IPS-11a (cell line): ENCODE measurements at regions not wholly inside any gene's neighbourhood (a gene's known extent, or its start where the extent isn't known, plus 50 kb on each side); places are given as distances from the start of the nearest gene placed in this dataset.
"Not testable (repeated sequence)": the region's sequence is repeated elsewhere in the genome, so short reads cannot be mapped to it uniquely, and the experiment has no call there.

Experiments
- H3K4me3 ChIP-seq: one replicate; pipeline ENCODE4 v1.5.1; 2013; ENCODE audit warnings: low read depth, low read length, control low read depth

DNA sequence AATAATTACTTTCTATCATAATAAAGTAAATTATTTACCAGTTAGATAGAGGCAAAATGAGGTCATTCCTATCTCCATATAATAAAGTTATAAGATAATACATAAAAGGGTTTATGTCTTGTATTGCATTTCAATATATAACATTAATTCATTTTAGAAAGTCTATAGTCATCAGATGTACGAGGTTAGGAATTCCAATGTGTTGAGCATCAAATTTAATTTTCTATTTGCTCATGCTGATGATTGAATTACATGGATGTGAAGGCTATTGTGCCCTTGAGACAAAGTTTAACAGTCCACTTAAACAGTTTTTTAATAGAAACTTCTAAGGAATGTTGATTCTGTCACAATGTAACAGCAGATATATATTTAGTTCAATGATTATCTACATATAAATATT, 678.3 kb upstream of the LRRN3 start:
- H3K4me3 ChIP-seq: no peak overlapping the region

DNA sequence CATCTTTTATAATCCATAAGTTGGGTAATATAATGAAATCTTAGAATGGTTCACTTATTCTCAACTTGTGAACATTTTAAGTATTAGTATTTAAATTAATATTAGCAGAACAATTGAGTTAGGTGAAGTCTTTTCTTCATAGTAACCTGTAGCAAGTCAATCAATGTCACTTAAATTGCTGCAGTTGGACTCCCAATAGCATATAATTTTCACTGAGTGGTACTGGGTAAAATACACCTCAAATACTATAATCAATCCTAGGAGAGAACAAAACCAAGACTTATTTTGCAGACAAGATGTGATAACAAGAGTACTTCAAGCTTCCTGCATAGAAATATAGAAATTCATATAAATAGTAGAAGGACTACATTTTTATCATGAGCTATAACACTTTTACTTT, 677.9 kb upstream of the LRRN3 start:
- no peak overlapping the region for H3K4me3 ChIP-seq

DNA sequence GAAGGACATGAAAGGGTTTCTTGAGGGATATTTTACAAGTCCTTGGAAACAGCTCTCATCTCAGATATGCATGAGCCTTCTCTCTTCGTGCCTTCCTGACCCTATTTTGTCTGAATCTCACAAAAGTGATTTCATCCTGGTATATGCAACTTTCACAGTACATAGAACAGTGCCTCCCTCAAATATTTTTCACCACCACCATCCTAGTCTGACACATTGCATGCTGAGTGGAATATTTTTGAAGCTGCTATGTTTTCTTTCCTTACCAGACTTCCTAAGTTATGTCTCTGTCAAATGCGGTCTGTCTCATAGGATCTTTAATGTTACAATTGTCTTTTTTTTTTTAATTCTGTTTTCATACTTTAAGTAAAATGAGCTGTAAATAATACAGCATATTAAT, 673.3 kb upstream of the LRRN3 start:
- no peak overlapping the region for H3K4me3 ChIP-seq

DNA sequence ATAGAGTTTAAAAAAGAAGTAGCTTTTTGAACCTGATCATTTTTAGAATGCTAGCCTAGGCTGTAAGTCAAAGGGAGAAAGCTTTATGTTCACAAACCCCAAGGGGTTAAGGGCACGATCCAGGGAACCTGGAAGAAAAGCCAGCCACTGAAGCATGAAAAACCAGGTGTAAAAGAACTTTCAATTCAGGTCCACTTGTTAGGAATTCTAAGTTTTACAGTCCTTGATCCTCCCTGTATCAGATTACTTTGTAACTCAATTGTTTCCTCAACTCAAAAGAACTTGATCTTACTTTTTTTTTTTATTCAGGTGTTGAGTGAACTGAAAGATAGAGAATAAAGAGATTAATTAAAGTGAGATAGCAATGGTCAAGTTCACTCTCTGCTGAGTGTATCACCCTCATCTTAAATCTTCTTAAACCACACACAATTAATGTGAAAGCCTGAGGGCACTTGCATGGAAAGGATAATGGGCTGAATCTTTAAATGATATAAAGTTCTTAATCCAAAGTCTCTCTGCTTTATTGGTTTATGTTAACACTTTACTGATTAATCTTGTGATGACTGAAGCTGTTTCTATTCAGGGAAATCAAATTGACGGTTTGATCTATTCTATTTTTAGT, 672.2 kb upstream of the LRRN3 start:
- no peak overlapping the region for H3K4me3 ChIP-seq

DNA sequence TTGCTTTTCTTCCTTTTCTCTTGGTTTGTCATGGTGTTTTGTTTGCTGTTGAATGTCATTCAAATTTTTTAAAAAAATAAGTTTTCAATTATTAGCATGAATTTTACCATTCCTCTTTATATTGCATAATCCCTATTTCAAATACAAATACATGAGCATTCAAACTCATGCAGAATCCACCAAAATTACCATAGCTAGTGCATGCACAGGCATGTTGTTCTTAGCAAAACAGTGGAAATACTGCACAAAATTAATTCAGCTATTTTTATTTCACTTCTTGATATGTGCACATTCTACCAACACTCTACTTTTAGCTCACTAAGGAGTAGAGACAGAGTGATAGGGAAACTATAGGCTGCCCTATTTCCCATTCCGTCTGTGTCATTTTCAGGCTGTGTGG, 670.1 kb upstream of the LRRN3 start:
- H3K4me3 ChIP-seq: no peak overlapping the region

DNA sequence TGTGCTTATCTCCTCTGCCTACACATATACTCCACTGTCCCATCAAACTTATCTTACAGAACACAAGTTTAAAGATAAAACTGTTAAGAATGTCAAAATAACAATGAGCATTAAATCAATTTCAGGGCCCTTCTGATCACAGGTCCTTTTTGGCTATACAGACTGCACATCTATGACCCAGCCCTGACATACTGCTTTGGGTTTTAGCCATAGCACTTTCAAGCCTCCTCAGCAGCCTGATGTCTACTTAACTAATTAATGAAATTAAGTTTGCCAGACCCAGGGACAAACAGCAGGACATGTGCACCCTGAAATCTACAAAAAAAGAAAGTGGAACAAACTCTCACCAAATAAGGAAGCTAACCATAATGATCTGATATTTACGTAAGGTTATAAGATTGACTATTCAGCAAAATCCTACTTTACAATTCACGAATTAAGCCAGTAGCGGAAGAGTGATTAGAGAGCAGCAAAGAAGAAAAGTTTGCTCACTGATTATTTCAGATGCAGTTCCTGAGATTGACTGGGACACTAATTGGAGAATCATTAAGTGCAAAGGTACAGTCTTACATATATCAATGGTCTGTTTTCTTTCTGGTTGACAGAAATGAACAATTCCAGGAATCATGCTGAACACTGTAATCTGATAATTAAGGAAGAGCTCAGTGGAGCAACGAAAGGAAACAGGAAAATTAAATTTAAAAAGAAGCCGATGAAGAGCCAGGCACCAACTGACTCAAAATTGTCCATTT, 669.3 kb upstream of the LRRN3 start:
- H3K4me3 ChIP-seq: no peak overlapping the region

DNA sequence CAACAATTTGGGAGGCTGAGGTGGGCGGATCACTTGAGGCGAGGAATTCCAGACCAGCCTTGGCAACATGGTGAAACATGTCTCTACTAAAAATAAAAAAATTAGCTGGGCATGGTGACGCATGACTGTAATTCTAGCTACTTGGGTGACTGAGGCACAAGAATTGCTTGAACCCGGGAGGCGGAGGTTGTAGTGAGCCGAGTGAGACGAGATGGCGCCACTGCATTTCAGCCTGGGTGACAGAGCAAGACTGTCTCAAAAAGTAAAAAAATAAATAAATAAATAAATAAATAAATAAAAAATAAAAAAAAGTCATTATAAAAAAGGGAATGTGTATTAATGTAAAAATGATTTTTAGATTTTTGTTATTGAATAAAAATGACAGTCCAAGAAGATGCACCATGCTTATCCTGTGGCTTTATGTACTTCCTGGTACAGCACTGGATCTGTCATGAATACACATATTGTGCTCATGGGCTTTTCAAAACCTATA, 658.8 kb upstream of the LRRN3 start:
- H3K4me3 ChIP-seq: no peak overlapping the region

DNA sequence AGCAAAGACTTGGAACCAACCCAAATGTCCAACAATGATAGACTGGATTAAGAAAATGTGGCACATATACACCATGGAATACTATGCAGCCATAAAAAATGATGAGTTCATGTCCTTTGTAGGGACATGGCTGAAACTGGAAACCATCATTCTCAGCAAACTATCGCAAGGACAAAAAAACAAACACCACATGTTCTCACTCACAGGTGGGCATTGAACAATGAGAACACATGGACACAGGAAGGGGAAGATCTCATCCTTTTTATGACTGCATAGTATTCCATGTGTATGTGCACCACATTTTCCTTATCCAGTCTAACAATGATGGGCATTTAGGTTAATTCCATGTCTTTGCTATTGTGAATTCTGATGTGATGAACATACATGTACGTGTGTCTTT, 652.0 kb upstream of the LRRN3 start:
- not testable (repeated sequence) for H3K4me3 ChIP-seq

DNA sequence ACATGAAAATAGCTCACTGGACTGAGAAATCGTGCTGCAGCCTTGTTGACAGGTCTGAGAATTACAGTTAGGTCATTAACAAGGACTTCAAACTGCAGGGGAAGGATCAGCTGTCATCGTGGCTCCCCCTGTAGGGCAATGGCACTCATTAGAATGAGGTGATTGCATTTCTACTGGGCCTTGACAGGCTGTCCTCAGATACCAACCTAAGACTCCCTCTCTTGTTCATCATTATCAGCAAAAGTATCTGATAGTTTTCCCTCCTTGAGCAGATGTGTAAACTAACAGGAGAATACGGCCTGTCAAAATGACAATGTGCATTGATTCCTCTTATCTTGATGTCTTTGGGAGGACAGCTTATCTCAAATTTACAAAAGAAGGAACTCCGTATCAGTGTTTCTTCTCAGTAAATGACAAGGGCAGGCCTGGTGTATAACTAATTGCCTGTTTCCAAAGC, 648.5 kb upstream of the LRRN3 start:
- no peak overlapping the region for H3K4me3 ChIP-seq

DNA sequence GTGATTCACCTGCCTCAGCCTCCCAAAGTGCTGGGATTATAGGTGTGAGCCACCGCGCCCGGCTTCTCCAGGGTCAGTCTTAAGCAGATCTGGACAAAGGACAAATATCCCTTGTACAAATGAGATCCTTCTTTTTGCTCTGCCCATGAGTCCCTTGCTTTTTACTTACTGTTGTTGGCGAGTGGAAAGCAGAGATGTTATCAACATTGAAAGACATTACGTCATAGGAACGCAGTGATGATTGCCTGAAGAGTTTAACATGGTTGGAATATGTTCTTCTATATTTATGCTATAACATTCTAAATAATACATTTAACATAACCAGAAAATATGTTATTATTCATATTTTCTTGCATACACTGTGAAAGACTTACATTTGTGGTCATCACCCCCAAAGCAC, 644.3 kb upstream of the LRRN3 start:
- no peak overlapping the region for H3K4me3 ChIP-seq

DNA sequence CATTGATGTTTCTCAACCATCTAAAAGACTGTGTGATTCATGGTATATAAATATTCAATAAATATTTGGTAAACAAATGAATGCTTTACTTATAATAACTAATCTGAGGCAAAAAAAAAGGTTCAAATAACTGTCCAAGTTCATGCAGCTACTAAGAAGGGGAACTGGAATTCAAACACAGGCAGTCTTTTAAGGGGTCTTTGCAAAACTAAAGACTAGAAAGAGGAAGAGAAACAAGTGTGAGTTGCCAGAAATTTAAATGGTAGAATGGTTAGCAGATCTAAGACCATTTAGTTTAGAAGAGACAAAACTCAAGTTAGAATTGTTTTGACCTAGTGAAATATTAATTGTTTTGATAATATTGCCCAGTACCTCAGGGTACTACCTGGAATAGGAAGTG, 642.0 kb upstream of the LRRN3 start:
- no peak overlapping the region for H3K4me3 ChIP-seq

DNA sequence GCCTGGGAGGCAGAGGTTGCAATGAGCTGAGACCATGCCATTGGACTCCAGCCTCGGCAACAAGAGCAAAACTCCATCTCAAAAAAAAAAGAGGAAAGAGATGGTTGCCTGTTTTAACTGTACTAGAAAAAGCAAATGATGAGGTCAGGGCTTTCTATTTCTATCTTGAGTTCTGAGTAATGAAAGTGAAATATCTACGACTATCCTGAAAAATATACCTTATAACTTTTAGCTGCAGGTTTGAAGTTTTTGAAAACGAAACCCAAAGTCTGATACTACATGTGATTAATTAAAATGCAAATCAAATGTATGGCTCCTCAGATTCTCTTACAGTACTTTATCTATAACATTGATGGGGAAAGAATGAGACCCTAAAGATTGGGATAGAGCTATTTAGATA, 636.2 kb upstream of the LRRN3 start:
- no peak overlapping the region for H3K4me3 ChIP-seq

DNA sequence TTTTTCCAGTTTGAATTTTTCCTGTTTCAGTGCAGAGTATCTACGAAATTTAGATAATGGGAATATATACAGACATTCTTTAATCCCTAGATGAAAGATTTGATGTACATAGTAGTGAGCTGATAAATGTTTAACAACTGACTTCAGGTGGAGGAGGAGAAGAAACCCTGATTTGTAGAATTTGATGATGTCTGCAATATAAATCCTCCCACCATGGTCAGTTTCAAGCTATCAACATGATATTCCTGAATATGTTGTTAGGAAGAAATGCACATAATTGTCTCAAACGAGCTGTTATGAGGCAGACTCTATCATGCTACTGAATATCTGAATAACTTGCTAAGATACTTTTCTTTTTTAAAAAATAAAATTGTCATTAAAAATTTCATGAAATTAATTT, 629.3 kb upstream of the LRRN3 start:
- no peak overlapping the region for H3K4me3 ChIP-seq

DNA sequence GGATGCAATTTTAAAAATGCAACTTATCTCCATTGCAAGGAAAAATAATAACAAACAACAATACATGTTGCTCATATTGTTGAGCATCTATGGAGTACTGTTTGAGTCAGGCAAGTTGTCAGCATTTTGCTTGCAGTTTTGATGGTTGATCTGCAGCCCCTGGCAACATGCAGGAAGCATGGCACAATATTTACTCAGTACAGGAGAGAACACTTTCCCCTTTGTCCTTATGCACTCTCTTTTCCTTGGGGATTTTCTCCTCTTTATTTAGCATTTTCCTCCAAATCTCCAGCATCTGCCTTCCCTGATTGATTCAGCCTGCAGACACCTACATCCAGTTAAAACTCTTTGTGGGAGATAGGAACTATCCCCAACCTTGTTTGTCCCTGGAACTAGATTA, 620.5 kb upstream of the LRRN3 start:
- H3K4me3 ChIP-seq: no peak overlapping the region

DNA sequence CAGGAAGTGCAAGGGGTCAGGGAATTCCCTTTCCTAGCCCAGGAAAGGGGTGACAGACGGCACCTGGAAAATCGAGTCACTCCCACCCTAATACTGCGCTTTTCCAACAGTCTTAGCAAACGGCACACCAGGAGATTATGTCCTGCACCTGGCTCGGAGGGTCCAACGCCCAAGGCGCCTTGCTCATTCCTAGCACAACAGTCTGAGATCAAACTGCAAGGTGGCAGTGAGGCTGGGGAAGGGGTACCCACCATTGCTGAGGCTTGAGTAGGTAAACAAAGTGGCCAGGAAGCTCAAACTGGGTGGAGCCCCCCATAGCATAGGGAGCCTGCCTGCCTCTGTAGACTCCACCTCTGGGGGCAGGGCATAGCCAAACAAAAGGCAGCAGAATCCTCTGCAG, 618.5 kb upstream of the LRRN3 start:
- H3K4me3 ChIP-seq: not testable (repeated sequence)

DNA sequence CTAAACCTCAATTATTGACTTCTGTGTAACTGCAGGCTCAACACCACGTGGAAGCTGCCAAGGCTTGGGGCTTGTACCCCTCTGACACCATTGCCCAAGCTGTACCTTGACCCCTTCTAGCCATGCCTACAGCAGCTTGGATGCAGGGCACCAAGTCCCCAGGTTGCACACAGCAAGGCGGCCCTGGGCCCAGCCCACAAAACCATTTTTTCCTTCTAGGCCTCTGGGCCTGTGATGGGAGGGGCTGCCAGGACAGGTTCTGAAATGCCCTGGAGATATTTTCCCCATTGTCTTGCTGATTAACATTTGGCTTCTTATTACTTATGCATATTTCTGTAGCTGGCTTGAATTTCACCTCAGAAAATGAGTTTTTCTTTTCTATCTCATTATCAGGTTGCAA, 610.0 kb upstream of the LRRN3 start:
- no peak overlapping the region for H3K4me3 ChIP-seq

DNA sequence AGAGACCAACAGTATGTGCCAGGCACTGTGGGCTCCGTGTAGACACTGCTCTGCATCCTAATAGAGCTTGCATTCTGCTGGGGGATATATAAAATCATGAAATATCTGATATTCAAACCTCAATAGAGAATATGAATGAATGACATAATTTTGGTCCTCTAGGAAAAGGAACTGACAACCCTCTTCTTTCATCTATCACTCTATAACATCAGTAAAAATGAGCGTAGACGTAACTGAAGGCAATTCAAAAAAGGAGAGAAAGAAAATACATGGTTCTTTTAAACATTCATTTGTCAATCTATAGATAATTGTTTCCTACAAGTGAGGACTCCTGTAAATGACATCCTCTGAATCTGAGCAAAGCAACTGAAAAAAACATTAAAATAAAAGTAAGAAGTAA, 607.4 kb upstream of the LRRN3 start:
- no peak overlapping the region for H3K4me3 ChIP-seq

DNA sequence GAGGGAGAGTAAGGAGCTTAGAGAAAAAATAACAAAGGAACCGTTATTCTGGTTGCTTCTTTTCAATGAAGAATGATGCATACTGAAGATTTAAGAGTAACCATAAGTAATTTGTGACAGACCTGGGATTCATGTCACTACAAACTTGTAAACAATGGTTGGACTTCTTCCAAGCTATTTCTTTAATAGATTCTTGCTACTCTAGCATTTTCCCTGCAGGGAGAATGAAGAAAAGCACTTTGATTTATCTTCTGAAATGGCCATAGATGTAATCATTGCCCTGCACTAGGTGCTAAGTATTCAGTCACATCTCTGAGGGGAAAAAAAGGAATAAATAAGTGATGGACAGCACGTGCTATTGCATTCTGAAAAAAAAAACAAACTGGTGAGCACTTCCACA, 606.6 kb upstream of the LRRN3 start:
- no peak overlapping the region for H3K4me3 ChIP-seq

DNA sequence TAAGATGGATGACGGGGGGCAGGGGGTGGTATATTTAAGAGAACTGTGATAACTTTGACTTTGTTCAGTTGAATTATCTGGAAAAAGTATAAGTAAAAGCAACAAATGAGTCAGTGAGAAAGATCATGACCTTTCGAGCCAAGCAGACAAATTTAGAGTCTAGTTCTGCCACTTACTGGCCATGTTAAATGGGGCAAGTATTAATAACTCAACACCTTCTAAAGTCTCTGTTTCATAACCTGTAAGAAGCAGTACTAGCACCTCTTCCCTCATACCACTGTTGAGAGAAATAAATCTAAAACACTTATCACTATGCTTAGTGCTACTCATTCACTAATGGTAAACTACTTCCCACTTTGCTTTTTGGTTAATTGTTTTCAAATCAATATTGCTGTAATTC, 604.4 kb upstream of the LRRN3 start:
- H3K4me3 ChIP-seq: no peak overlapping the region

DNA sequence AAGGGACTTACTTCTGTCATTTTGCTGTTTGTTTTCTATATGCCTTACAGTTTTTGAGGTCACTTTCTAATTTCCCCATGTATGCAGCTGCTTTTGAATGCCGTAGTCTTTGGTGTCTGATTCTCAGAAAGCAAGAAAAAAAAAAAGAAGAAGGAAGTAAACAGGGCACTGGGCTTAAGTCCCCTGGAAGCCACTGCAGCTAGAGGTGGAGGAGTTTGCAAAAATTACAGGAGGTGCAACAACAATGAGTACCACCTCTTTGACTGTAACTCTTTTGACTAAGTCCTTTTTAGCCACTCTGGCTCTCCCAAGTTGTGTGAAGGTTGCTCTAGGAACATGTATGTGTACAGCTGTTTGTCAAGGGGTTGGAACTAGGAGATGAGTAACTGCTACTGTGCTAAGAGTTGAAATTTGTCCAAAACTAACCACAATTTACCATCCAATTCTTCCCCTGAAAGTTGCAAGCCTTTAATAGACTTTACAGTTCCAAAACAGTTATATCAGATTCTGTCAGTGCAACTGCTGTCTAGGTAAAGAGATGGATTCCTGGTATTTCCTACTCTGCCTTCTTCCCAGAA, 588.0 kb upstream of the LRRN3 start:
- no peak overlapping the region for H3K4me3 ChIP-seq

DNA sequence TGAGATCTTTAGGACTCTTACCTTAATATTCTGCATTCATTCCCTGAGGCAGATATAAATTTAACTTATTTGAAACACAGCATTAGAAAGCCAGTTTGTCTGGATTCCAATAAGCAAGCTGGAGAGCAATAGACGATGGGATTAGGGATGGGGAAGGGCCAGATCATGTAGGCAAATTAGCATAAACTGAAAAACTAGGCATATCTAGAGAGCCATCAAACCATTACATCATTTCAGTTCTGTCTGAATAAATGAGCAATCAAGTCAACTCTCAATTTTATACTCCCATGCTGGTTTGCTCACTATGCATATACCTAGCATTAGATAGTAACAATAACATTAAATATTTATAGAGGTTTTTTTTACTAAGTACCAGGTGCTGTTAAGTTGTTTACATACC, 583.6 kb upstream of the LRRN3 start:
- H3K4me3 ChIP-seq: no peak overlapping the region

DNA sequence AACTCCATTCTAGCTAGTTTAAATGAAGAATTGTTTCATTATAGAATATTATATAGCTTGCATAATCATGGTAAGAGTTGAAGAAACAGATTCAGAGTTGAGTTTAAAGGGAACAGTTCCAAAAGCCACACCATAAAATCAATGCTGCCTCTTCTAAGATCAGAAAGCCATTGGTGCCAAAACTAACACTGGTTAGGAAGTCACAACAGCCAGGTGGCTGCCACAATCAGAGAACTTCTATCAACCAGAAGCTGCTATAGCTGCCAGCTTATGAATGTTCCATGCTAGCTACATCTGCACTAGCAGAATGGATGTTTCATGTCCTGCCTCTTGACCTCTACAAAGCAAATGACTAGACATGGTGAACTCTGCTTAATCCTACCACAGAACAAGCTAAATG, 583.1 kb upstream of the LRRN3 start:
- H3K4me3 ChIP-seq: no peak overlapping the region
